ENCODE measurements at regions not wholly inside any gene's neighbourhood (a gene's known extent, or its start where the extent isn't known, plus 50 kb on each side); places are given as distances from the start of the nearest gene placed in this dataset.
"Not testable (repeated sequence)": the region's sequence is repeated elsewhere in the genome, so short reads cannot be mapped to it uniquely, and the experiment has no call there.

GRCh38 chr15:69612112-69612511, 159.5 kb downstream of the RPLP1 start:
- H3K36me3 Mint-ChIP-seq (ENCODE audit: low read depth) = no peaks in the 10 kb centered on the region
- peaks cover 9% of the 10 kb centered on the region for H3K27me3 Mint-ChIP-seq
- intact Hi-C loops (cut with micrococcal nuclease) = no loop called here
- no peak overlapping the region for H3K27ac Mint-ChIP-seq
- H3K4me3 Mint-ChIP-seq = no peak overlapping the region
- DNase-seq = no peak
- no peaks in the 10 kb centered on the region for H3K9me3 Mint-ChIP-seq
- peaks cover 6% of the 10 kb centered on the region for H3K4me1 Mint-ChIP-seq

- Mint-ChIP-seq H3K4me1 (peaks cover 6% of the 10 kb centered on the region), H3K27ac (no peak overlapping the region), H3K9me3 (no peaks in the 10 kb centered on the region), H3K27me3 (peaks cover 9% of the 10 kb centered on the region), H3K36me3 (ENCODE audit: low read depth) (no peaks in the 10 kb centered on the region), H3K4me3 (no peak overlapping the region)
- DNase-seq = no peak
- intact Hi-C loops (cut with micrococcal nuclease) = no loop called here
Measured at GRCh38 chr15:69613182-69613581, 160.6 kb downstream of the RPLP1 start.

DNA sequence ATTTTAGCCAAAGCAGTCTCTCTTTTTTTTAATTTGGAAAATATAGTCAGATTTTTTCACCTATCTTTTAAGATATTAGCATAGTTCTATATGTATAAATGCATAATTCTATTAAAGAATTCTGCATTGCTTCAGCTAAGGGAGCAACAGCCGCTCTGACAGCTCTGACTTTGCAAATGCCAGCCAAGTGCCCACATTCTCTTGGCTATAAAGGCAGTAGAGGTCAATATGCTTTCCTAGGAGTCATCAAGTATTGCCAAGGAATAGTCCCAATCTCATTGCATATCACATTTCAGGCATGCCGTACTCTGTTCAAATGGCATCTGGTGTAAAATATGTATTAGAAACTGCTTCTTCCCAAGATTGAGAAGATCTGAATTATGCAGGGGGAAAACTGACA, 161.4 kb downstream of the RPLP1 start:
- intact Hi-C loops (cut with micrococcal nuclease) = no loop called here
- Mint-ChIP-seq H3K36me3 (ENCODE audit: low read depth) (no peaks in the 10 kb centered on the region), H3K4me1 (peaks cover 5% of the 10 kb centered on the region), H3K27me3 (peaks cover 15% of the 10 kb centered on the region), H3K4me3 (no peak overlapping the region), H3K9me3 (peaks cover 3% of the 10 kb centered on the region), H3K27ac (no peak overlapping the region)
- no peak for DNase-seq

- H3K27ac Mint-ChIP-seq = no peak overlapping the region
- no peaks in the 10 kb centered on the region for H3K4me1 Mint-ChIP-seq
- intact Hi-C loops (cut with micrococcal nuclease) = no loop called here
- peaks cover 18% of the 10 kb centered on the region for H3K27me3 Mint-ChIP-seq
- DNase-seq = no peak
- no peak overlapping the region for H3K4me3 Mint-ChIP-seq
- peaks cover 4% of the 10 kb centered on the region for H3K9me3 Mint-ChIP-seq
- no peaks in the 10 kb centered on the region for H3K36me3 Mint-ChIP-seq (ENCODE audit: low read depth)
Measured at GRCh38 chr15:69615736-69616135, 163.1 kb downstream of the RPLP1 start.

DNA sequence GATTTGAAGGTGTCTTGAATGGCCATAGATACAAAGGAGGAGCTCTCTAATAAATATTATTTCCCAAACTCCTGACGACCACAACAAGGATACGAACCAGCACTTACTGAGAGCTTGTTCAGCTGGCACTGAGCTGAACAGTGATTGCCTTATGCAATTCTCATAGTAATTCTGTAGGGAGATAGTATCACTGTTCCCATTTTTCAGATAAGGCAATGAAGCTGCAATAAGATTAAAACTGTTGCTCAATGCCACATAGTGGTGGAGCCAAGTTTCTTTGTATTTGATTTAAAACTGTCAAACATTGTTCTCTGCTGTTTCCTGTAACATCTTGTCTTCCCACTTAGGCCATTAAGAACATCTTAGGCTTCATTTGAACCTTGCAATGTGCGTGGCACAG, 163.9 kb downstream of the RPLP1 start:
- Mint-ChIP-seq H3K36me3 (ENCODE audit: low read depth) (no peaks in the 10 kb centered on the region), H3K9me3 (peaks cover 6% of the 10 kb centered on the region), H3K27ac (no peak overlapping the region), H3K4me3 (no peak overlapping the region), H3K4me1 (no peaks in the 10 kb centered on the region), H3K27me3 (peaks cover 21% of the 10 kb centered on the region)
- DNase-seq = no peak
- intact Hi-C loops (cut with micrococcal nuclease) = no loop called here

GRCh38 chr15:69617144-69617543, 164.5 kb downstream of the RPLP1 start:
- H3K4me1 Mint-ChIP-seq; H3K27ac Mint-ChIP-seq; H3K4me3 Mint-ChIP-seq; intact Hi-C loops (cut with micrococcal nuclease); H3K36me3 Mint-ChIP-seq (ENCODE audit: low read depth); H3K9me3 Mint-ChIP-seq; DNase-seq: not testable (repeated sequence)
- peaks cover 21% of the 10 kb centered on the region for H3K27me3 Mint-ChIP-seq

GRCh38 chr15:69623392-69624154, 171.0 kb downstream of the RPLP1 start:
- Mint-ChIP-seq H3K9me3 (peaks cover 16% of the 10 kb centered on the region), H3K4me1 (peaks cover 13% of the 10 kb centered on the region), H3K4me3 (no peak overlapping the region), H3K27me3 (peaks cover 18% of the 10 kb centered on the region), H3K36me3 (ENCODE audit: low read depth) (no peaks in the 10 kb centered on the region), H3K27ac (peak overlapping the region; percentile 21)
- DNase-seq = no peak
- intact Hi-C loops (cut with micrococcal nuclease) = no loop called here

GRCh38 chr15:69624155-69624520, 171.5 kb downstream of the RPLP1 start:
- H3K36me3 Mint-ChIP-seq (ENCODE audit: low read depth) = no peaks in the 10 kb centered on the region
- peaks cover 14% of the 10 kb centered on the region for H3K27me3 Mint-ChIP-seq
- H3K4me1 Mint-ChIP-seq = peaks cover 15% of the 10 kb centered on the region
- intact Hi-C loops (cut with micrococcal nuclease) = no loop called here
- peak overlapping the region; percentile 2 for H3K27ac Mint-ChIP-seq
- no peak for DNase-seq
- peaks cover 12% of the 10 kb centered on the region for H3K9me3 Mint-ChIP-seq
- no peak overlapping the region for H3K4me3 Mint-ChIP-seq

- Mint-ChIP-seq H3K9me3 (peaks cover 12% of the 10 kb centered on the region), H3K4me3 (no peak overlapping the region), H3K27ac (peak overlapping the region; percentile 48), H3K4me1 (peaks cover 17% of the 10 kb centered on the region), H3K27me3 (peaks cover 12% of the 10 kb centered on the region), H3K36me3 (ENCODE audit: low read depth) (no peaks in the 10 kb centered on the region)
- intact Hi-C loops (cut with micrococcal nuclease) = no loop called here
- DNase-seq = no peak
Measured at GRCh38 chr15:69624816-69625215, 172.2 kb downstream of the RPLP1 start.

GRCh38 chr15:69625328-69625727, 172.7 kb downstream of the RPLP1 start:
- Mint-ChIP-seq H3K9me3 (peaks cover 12% of the 10 kb centered on the region), H3K36me3 (ENCODE audit: low read depth) (no peaks in the 10 kb centered on the region), H3K27me3 (peaks cover 9% of the 10 kb centered on the region), H3K27ac (no peak overlapping the region), H3K4me3 (no peak overlapping the region), H3K4me1 (peaks cover 20% of the 10 kb centered on the region)
- intact Hi-C loops (cut with micrococcal nuclease) = no loop called here
- DNase-seq = no peak

- DNase-seq = no peak
- intact Hi-C loops (cut with micrococcal nuclease) = no loop called here
- Mint-ChIP-seq H3K27me3 (peaks cover 11% of the 10 kb centered on the region), H3K27ac (no peak overlapping the region), H3K9me3 (peaks cover 11% of the 10 kb centered on the region), H3K4me3 (no peak overlapping the region), H3K36me3 (ENCODE audit: low read depth) (no peaks in the 10 kb centered on the region), H3K4me1 (peaks cover 22% of the 10 kb centered on the region)
Measured at GRCh38 chr15:69626095-69627066, 173.8 kb downstream of the RPLP1 start.

DNA sequence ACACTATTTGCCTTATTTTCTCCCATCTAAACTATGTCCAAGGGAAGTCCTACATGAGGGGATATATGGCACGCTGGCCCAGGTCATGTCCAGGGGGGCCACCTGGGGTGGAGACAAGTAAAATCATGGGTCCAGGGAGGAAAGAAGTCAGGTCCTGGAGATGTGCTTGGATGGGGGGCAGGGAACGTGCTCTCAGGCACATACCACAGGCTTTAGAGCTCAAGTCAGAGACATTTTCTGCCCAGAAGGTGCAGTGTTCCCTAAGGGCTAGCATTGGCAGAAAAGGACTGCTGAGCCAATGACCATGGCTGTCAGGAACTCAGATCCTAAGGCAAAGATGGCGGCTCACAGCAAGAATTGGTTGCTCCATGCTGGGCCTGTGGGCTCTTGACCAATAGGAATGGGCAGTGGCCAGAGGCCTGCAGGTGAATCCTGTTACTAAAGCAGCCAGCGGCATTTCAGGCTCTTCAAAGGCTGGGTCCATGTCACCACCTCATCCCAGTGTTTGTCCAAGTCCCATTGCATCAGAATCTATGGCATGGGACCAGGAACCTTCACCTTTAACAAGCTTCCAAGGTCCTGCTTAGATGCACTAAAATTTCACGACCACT, 175.0 kb downstream of the RPLP1 start:
- H3K27ac Mint-ChIP-seq = no peak overlapping the region
- H3K9me3 Mint-ChIP-seq = peaks cover 7% of the 10 kb centered on the region
- H3K4me1 Mint-ChIP-seq = peaks cover 22% of the 10 kb centered on the region
- peaks cover 18% of the 10 kb centered on the region for H3K27me3 Mint-ChIP-seq
- DNase-seq = no peak
- intact Hi-C loops (cut with micrococcal nuclease) = no loop called here
- H3K36me3 Mint-ChIP-seq (ENCODE audit: low read depth) = no peaks in the 10 kb centered on the region
- no peak overlapping the region for H3K4me3 Mint-ChIP-seq

GRCh38 chr15:69628256-69629093, 175.9 kb downstream of the RPLP1 start:
- Mint-ChIP-seq H3K4me3 (no peak overlapping the region), H3K36me3 (ENCODE audit: low read depth) (no peaks in the 10 kb centered on the region), H3K27me3 (peaks cover 26% of the 10 kb centered on the region), H3K4me1 (peaks cover 23% of the 10 kb centered on the region), H3K27ac (no peak overlapping the region), H3K9me3 (peaks cover 4% of the 10 kb centered on the region)
- DNase-seq = no peak
- intact Hi-C loops (cut with micrococcal nuclease) = no loop called here

All from activated CD4-positive, alpha-beta T cell treated with anti-CD3 and anti-CD28 coated beads, Interleukin-2, amount 10 ng/mL, durations not matched to agents 24 days and 14 days (primary cell).